Fibroblast of peridontal ligament (primary cell): ENCODE measurements at regions not wholly inside any gene's neighbourhood (a gene's known extent, or its start where the extent isn't known, plus 50 kb on each side); places are given as distances from the start of the nearest gene placed in this dataset.

ENCODE experiments used
- DNase-seq: peaks from one replicate; pipeline ENCODE4 v3.0.0-alpha.2; 2010; ENCODE audit errors: extremely low read depth

GRCh38 chr16:35255816-35256215, 1796.4 kb downstream of the TP53TG3F start:
- no peak for DNase-seq

- DNase-seq: no peak
Measured at GRCh38 chr16:35258381-35258780, 1799.0 kb downstream of the TP53TG3F start.

- no peak for DNase-seq
Measured at GRCh38 chr16:35295856-35296255, 1836.4 kb downstream of the TP53TG3F start.

- no peak for DNase-seq
Measured at GRCh38 chr16:35296962-35297653, 1837.7 kb downstream of the TP53TG3F start.

- DNase-seq: no peak
Measured at GRCh38 chr16:35298460-35299243, 1839.2 kb downstream of the TP53TG3F start.

GRCh38 chr16:35302859-35303258, 1843.4 kb downstream of the TP53TG3F start:
- DNase-seq: no peak

GRCh38 chr16:35305476-35305875, 1846.1 kb downstream of the TP53TG3F start:
- DNase-seq: no peak

GRCh38 chr16:35306915-35307314, 1847.5 kb downstream of the TP53TG3F start:
- DNase-seq: no peak

- DNase-seq: no peak
Measured at GRCh38 chr16:35308674-35309073, 1849.3 kb downstream of the TP53TG3F start.

GRCh38 chr16:35310999-35311398, 1851.6 kb downstream of the TP53TG3F start:
- no peak for DNase-seq

GRCh38 chr16:35311475-35311874, 1852.1 kb downstream of the TP53TG3F start:
- no peak for DNase-seq

- DNase-seq: no peak
Measured at GRCh38 chr16:35314298-35314697, 1854.9 kb downstream of the TP53TG3F start.

- DNase-seq: no peak
Measured at GRCh38 chr16:35319536-35320192, 1860.3 kb downstream of the TP53TG3F start.

- DNase-seq: no peak
Measured at GRCh38 chr16:35325936-35326335, 1866.5 kb downstream of the TP53TG3F start.

GRCh38 chr16:35339337-35339736, 1879.9 kb downstream of the TP53TG3F start:
- no peak for DNase-seq

- DNase-seq: no peak
Measured at GRCh38 chr16:35342012-35342411, 1882.6 kb downstream of the TP53TG3F start.

GRCh38 chr16:35344012-35344762, 1884.8 kb downstream of the TP53TG3F start:
- DNase-seq: no peak

- DNase-seq: no peak
Measured at GRCh38 chr16:35352431-35352830, 1893.0 kb downstream of the TP53TG3F start.

- no peak for DNase-seq
Measured at GRCh38 chr16:35363510-35363909, 1904.1 kb downstream of the TP53TG3F start.

GRCh38 chr16:35364263-35364662, 1904.9 kb downstream of the TP53TG3F start:
- DNase-seq: no peak

- DNase-seq: no peak
Measured at GRCh38 chr16:35365675-35366074, 1906.3 kb downstream of the TP53TG3F start.

- no peak for DNase-seq
Measured at GRCh38 chr16:35370617-35371016, 1911.2 kb downstream of the TP53TG3F start.
